DMS53 treated with DMSO at 0.1 percent for 48 hours (cell line): ENCODE measurements at regions not wholly inside any gene's neighbourhood (a gene's known extent, or its start where the extent isn't known, plus 50 kb on each side); places are given as distances from the start of the nearest gene placed in this dataset.

ENCODE experiments used
- DNase-seq: peaks from one replicate; lab custom pipeline; 2025; ENCODE audit not compliant: unreplicated experiment; lab: John Stamatoyannopoulos, UW

- no peak for DNase-seq
Measured at GRCh38 chr2:235391921-235392615, 101.8 kb upstream of the AGAP1 start.

GRCh38 chr2:235394278-235394828 is 99.5 kb upstream of the AGAP1 start:
- DNase-seq: no peak

GRCh38 chr2:235396071-235396846 is 97.6 kb upstream of the AGAP1 start:
- no peak for DNase-seq

DNA sequence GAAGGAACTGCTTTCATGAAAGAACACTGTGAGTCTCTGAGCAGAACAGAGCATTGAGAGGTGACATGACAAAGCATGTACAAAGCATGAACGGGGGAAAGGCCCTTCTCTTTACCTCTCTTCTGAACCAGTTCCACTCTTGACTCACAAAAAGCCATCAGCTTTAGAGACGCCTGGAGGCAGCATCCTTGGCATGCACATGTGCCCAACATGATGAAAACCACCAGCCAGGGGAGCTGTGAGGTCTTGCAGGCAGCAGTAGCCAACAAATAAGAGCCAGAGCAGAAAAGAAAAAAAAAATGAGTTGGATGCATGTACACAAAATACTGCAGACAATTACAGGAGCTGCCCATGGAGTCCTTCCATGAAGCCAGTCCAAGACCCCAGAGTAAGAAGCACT is 95.5 kb upstream of the AGAP1 start:
- DNase-seq: no peak

DNA sequence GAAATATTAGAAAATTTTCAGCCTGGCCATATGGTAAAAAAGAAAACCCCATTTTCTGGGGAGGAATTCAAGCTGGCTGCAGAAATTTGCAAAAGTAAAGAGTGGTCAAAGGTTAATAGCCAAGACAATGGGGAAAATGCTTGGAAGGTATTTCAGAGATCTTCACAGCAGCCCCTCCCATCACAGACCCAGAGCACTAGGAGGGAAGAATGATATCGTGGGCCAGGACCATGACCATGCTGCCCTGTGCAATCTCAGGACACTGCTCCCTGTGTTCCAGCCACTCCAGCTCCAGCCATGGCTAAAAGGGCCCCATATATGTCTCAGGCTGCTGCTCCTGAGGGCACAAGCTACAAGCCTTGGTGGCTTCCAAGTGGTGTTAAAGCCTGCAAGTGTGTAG is 93.9 kb upstream of the AGAP1 start:
- no peak for DNase-seq

DNA sequence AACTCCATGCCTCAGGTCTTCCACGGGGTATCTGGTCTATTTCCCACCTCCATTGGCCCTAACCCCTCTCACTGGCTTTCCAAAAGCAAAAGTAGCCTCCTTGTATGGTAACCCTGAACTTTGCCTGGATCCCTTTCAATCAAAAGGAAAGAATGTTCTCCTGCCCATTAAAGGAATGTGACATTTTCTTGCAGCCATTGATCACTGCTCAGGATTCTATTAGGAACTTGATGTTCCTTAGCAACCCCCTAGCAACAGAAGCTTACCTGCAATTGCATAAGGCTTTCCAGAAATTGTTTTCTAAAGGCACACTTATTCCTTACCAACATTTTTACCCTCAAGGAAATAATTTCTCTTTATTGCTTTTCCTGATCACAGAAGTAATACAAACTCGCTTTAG is 91.4 kb upstream of the AGAP1 start:
- no peak for DNase-seq

- no peak for DNase-seq
Measured at GRCh38 chr2:235405612-235406361, 88.1 kb upstream of the AGAP1 start.

GRCh38 chr2:235406430-235406829 is 87.4 kb upstream of the AGAP1 start:
- DNase-seq: no peak

DNA sequence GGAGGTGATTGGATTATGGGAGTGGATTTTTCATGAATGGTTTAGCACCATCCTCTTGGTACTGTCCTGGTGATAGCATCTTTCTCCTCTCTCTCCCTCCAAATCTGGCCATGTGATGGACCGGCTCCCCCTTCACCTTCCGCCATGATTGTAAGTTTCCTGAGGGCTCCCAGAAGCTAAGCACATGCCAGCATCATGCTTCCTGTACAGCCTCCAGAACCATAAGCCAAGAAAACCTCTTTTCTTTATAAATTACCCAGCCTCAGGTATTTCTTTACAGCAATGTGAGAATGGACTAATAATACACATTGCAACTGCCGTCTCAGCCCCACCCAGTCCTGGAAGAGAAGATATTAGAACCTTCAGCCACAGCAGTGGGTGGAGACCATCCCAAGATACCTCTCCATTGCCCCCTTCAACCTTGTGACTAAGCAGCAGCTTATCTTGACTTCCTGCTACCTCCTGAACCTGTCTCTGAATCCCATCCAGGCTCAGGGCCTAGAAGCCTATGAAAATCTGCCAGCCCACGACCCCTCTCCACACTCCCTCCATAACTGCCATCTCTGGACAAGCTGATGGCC is 81.8 kb upstream of the AGAP1 start:
- no peak for DNase-seq

DNA sequence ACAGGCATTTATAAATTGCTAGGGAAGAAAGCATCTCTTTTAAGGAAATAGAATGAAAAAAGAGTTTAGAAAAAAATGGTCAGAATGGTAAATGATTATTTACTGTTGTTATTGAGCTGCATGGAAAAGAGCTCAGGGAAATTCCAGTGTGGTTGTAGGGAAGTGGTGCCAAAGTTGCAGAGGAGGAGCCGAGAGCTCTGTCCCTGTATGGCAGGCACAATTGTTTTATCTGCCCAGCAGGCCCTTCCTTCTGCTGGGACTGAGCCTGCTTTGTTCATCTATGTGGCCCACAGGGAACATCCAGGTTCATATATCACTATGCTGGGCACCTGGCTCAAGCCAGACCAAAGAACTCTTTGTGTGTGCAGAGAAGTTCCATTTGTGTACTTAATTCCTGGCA is 80.8 kb upstream of the AGAP1 start:
- DNase-seq: no peak

DNA sequence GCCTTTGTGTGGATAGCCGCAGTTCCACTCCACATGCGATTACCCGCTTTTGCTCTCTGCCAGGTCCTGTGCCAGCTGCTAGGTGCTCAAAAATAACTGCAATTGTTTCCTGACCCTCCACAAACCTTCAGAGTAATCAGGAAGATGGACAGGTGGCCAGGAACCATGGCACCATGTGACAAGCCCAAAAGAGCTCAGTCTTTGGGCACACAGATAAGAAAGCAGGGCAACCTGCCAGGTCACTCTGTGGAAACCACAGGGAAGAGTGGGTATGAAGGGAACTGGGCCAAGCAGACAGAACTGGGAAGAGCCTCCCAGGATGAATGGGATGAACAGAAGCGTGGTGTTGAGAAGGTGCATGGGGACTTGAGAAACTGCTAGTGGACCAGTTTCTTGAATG is 79.4 kb upstream of the AGAP1 start:
- peak; percentile 80 for DNase-seq

DNA sequence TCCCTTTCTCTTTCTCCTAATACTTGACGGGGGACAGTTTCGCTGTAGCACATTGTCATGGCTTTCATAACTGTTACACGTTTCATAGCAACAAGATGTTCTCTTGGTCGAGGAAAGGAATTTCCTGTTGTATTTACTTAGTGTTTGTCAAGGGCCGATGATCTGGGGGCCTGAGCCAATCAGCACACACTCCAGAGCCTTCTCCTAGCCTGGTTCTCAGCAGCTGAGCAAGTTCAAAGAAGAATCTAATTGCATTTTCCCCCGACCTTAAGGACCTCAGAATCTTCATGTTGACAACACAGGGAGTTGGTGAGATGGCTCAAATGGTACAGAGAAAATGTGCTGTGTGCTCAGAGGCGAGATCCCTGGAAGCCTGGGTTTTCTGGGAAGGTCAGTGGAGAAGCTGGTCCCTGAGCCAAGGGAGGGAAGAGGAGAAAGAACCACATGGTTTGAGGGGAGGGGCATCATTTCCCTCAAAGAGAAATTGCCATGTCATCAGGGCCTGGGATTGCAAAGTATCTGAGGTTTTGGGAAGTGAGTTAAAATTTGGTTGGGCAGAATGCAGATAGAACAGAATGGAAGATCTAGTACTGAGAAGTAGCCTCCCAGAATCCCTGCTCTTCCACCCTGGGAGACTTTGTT is 76.9 kb upstream of the AGAP1 start:
- peak; percentile 56 for DNase-seq

DNA sequence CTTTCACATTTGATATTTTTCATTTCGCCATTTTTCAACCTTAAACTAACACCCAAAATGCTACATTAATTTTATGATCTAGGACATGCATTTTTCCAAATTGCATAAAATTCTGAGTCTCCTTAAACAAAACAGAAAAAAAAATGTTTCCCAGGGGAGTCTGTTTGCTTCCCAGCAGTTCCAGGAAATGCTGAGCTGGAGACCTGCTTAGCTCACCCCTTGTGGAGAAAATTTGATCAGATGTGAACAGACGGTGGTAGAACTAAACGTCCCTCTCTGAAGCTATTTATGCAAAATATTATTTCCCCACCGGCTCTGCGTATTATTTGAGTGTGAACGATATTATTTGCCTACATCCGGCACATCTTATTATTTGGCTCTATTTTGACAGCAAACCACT is 74.9 kb upstream of the AGAP1 start:
- no peak for DNase-seq

- DNase-seq: no peak
Measured at GRCh38 chr2:235419996-235420395, 73.8 kb upstream of the AGAP1 start.

- peak; percentile 45 for DNase-seq
Measured at GRCh38 chr2:235421618-235422017, 72.2 kb upstream of the AGAP1 start.

- no peak for DNase-seq
Measured at GRCh38 chr2:235430366-235431083, 63.3 kb upstream of the AGAP1 start.

- no peak for DNase-seq
Measured at GRCh38 chr2:235432741-235433520, 60.9 kb upstream of the AGAP1 start.

DNA sequence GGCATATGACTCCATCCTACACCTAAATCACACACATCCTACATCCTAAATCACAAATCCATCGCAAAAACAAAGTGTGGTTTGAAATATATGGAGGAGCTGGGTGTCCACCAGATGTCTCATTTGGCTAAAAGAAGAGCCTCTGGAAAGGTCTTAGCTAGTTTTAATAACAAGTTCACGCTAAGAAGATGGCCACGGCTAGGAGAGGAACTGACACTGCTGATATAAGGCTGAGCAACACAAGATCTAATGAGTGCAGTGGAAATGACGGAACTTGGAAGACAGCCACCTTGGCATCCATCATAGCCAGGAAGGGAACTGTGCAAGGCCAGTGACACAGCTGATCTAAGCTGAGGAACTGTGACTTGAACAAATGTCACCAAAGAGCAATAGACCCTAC is 60.0 kb upstream of the AGAP1 start:
- DNase-seq: no peak

GRCh38 chr2:235439959-235440662 is 53.7 kb upstream of the AGAP1 start:
- no peak for DNase-seq
